RPMI7951 (cell line): ENCODE measurements at regions not wholly inside any gene's neighbourhood (a gene's known extent, or its start where the extent isn't known, plus 50 kb on each side); places are given as distances from the start of the nearest gene placed in this dataset.

Experiments
- DNase-seq: peaks from one replicate; pipeline ENCODE4 v3.0.0-alpha.2; 2012; ENCODE audit warnings: low read depth

DNA sequence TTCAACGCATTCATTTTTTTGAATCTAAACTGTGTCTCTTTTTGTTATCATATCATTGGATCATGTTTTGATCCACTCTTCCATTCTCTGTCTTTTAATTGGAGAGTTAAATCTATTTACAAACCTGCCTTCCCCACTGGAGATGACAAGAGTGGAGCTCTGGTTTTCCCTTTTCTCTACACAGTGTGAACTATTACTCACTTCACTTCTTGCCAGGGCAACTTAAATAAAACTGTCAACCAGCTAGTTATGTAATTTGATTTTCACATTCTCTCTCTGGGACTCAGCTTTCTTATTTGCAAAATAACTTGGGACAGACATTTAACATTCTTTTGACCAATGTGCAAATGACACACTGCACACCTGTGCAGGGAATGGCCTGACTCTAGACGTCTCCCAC is 230.8 kb upstream of the CST7 start:
- DNase-seq = no peak

GRCh38 chr20:24718696-24719095 is 230.4 kb upstream of the CST7 start:
- no peak for DNase-seq

DNA sequence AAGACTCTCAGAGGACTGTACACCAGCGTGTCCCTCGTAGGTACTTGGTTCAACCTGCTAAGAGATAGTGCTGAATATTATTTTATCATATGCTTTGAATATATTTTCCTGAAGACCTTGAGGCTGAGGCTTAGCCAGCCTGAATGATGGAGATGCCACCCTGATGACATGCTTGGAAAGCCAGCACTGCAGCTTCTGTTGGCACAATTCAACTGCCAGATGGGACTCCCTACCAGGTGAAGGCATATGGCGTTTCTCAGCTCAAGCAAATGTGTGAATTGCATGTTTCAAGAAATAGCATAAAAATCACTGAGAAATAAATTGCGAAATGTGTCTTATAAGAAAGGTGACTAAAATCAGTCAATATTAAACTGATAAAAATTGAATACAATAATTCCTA is 228.1 kb upstream of the CST7 start:
- DNase-seq = no peak

DNA sequence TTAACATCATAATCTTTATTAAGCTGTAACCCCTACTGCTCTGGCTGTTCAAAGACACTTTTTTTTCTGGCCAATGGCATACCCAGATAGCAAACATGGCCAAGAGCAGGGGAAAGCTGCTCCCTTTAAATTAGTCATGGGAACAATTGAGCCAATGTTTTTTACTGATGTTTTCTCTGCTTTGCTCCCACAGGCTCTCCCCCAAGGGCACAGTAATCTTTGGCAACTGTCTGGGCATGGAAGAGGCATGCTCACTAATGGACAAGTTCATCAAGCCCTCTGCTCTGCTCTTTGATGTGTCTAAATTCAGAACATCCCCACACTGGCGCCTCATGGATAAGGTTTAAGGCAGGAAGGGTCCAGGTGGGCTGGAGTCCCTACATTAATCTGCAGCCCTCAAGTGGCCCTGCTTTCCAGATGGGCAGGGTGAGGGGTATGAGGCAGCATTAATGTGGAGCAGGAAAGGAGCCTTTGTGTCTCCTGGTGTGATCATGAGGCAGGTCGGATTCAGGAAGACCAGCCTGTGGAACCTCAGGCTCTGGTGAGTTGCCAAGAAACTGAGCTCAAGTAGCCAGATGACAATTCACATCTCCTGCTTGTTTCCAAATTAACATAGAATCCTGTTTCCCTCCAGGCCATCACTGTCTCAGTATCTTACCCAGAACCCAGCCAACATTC is 227.0 kb upstream of the CST7 start:
- DNase-seq = peak; percentile 52

GRCh38 chr20:24722586-24722985 is 226.5 kb upstream of the CST7 start:
- no peak for DNase-seq

DNA sequence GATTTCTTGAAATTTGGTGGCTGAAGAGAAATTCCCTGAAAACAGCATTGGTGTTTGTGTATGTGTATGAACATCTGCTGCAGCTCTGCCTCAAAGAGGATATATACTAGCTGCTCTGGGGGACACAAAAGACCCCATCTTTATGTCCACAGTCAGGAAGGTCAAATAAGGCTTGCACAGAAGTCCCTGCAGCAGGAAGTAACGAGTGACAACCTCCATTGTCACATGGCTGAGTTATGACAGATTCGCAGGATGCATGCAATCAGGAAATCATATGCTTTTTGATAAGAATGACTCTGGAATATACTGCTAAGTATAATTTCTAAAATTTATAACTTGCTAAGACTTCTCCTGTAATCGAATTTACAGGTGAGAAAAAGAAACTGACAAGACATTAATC is 225.9 kb upstream of the CST7 start:
- no peak for DNase-seq

DNA sequence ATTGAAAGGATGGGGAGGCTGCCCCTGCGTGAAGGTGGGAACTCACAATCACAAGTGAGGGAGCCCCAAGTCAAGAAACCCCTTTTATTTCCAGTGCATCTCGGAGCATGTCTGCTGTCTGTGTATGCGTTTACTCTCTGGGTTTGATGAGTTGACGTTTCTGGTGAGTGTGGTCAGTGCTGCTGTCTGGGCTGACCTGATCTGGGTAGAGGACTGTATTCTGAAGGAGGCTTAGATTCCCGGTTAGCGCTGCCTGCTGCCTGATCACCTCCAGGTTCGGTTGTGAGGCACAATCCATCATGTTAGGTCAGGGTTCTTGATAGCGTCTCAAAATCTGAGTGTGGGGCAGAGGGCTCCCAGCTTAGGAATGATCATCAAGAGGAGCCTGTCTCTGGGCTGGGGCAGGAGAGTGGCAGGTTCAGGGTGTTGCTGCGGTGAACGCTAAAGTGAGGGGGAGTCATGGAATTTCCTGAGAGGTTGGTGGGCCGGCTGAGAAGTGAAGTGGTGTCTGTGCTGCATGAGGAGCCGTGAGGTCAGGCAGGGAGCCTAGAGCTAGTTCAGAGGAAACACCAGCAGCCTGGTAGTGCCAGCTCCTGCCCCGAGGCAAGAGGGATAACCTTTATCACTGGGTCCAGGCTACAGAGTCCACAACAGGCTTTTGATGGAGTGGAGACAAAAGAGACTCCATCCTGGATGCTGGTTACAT is 225.3 kb upstream of the CST7 start:
- no peak for DNase-seq

DNA sequence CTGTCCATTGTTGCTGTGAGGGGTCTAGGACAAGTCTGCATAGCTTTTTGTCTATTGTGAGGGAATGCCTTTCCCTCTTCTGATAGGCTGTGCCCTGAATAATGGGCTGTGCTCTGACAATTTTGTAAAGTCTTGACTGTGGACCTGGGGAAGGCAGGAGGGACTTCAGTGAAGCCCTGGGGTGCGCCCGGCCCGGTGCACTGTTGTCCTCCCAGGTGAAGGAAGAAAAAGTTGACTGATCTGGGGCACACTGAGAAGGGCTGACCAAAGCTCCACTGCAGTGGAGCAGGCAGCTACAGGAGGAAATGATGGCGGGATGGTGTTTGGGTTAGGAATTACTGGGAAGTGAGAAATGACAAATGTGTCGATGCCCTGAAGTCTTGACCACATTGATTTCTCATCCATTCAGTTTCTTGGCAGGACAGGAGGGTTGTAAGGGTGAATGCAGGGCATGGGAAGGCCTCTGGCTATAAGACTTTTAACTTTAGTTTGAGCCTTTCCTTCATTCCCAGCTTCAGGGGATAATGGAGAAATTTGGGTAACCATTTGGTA is 224.0 kb upstream of the CST7 start:
- peak; percentile 54 for DNase-seq

- DNase-seq = no peak
These were observed 221.3 kb upstream of the CST7 start for GRCh38 chr20:24727795-24728194.

DNA sequence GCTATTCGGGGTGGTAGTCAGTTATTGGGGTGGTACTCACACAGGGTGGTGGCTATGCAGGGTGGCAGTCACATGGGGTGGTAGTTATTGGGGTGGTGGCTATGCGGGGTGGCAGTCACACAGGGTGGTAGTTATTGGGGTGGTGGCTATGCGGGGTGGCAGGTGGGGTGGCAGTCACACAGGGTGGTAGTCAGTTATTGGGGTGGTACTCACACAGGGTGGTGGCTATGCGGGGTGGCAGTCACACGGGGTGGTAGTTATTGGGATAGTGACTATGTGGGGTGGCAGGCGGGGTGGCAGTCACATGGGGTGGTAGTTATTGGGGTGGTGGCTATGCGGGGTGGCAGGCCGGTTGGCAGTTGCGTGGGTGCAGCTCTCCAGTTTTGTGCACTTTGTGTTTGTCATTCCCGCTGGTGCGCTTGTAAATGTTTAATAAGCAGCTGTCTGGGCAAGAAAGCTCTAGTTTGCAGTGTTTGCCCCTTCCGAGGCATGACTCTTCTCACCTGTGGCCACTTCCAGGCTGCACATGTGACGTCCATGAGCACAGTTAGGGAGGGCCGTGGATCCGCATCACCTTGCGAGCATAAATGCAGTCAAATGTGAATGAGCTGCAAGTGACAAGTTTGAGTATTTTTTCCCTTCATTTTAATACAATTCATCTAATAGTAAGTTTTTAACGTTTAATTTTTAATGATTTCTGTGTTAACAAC is 219.0 kb upstream of the CST7 start:
- no peak for DNase-seq

GRCh38 chr20:24730750-24731149 is 218.3 kb upstream of the CST7 start:
- no peak for DNase-seq

DNA sequence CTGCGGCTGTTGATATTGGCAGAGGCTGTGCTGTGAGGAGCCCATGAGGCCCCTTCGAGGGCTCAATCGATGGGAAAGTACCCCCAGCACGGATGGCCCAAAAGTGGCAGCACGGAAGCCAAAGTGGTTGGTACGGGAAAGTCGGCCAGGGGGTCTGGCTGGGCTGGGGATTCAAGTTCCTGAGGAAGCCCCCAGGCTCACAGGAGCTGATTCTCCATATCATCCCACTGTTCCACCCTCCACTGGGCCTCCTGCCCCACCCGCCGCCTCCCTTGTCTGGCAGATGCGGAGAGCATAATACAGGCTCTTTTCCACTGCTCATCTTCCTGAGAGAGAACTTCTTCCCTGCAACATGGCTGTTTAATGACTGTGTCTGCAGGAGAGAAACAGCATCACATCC is 217.8 kb upstream of the CST7 start:
- no peak for DNase-seq

DNA sequence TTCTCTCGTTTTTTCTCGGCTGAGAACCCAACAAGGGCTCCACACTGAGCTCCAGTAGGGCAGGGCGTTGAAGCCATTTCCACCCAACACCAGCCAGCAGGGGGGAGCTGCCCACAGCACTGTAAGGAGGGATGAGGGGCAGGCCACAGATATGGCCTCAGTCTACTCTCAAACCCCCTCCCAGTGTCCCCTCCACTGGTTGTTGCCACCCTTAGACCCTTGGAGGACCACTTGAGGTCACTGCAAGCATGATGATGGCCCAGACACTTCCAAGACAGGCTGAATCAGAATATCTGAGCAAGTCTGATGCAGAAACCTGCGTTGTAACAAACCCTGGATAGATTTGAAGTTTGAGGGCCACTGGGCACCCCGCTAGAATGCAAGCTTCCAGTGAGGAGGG is 217.0 kb upstream of the CST7 start:
- no peak for DNase-seq

- DNase-seq = no peak
These were observed 216.5 kb upstream of the CST7 start for GRCh38 chr20:24732599-24732998.

GRCh38 chr20:24733416-24733815 is 215.7 kb upstream of the CST7 start:
- no peak for DNase-seq

DNA sequence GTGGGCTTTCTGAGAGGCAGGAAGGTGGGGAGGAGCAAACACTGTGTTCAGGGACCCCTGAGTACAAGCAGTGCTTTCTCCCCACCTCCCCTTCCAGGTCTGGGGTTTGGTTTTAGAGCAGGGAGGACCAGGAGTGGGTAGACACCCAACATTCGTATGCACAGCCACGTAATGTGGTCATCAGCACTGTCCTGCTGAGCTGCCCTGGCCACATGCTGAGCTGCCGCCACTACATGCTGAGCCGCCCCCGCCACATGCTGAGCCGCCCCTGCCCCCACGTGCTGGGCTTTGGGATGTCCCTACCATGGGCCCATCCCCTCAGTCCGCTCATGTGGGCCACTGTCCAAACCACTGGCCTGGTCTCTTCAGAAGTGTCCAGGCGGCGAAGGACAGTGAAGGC is 214.9 kb upstream of the CST7 start:
- DNase-seq = no peak

- DNase-seq = peak; percentile 60
These were observed 213.8 kb upstream of the CST7 start for GRCh38 chr20:24735263-24735662.

DNA sequence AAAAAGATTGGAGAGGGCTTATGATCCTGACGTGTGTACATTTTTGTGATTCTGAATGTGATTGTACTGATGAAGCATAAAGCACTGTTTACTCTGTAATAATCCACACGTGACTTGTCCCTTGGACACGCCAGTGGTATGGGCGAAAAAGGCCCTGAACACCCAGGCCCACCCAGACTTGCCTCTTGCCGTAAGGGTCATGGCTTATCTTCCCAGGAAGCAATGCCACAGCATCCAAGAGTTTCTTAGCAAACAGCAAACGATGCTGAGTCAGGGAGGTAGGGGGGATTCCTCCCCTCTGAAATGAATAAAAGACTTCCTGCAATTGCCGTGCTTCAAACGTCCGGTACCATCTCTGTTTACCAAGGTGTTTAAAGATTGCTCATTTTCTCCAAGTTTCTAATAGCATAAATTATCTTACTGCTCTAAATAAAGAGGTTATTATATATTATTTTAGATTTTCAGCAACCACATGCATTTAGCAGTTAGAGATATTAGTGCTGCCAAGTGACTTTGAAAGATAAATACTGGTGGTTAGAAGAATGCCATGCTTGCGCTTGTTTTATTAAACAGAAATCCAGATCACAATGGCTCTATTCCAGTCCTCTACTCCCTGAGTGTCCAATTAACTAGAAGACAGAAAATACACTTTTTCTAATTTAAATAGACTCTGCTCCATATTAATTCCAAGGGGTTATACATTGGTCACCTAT is 212.8 kb upstream of the CST7 start:
- DNase-seq = no peak

DNA sequence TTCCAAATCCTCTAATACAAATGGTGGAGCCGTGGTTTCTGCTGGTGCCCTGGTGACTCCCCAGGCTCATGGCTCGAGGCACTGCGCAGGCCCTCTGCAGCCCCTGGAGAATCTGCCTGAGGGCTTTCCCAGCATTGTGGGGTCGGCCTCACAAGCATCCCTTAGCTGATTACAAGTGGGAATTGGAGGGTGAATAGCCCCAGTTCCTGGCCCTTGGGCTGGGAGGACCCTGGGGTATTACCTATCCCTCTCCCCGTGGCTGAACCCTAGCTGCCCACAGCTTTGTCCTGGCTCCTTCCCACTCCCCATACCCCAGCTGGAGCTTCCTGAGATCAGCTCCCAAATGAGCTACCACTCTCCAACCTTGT is 212.2 kb upstream of the CST7 start:
- DNase-seq = no peak

DNA sequence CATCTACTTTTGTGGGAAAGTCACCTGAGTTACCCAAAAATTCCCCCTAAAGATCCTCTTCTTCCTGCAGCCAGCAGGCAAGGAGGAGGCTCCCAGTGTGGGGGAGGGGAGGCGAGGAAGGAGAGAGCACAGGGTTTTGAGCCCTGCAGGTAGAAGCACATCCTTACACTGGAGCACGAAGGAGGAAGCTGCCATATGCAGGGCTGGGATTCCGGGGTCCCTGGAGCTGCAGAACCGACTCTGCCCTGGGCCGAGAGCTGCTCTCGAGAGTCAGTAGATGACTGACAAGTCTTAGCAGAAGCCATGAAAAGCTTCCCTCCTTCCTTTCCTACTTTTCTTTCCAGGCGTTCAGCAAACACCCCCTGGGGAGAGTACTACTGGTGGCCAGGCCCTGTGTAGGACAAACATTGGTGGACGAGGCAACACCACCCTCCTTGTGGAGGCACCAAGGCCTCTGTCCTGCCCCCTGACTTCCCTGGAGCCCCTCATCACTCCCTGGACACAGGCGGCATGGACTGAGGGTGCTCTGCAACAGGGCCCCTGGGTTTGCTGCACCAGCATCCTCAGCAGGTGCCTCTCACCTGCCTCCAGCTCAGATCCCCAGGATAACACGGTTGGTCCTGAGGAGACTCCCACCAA is 211.7 kb upstream of the CST7 start:
- no peak for DNase-seq

DNA sequence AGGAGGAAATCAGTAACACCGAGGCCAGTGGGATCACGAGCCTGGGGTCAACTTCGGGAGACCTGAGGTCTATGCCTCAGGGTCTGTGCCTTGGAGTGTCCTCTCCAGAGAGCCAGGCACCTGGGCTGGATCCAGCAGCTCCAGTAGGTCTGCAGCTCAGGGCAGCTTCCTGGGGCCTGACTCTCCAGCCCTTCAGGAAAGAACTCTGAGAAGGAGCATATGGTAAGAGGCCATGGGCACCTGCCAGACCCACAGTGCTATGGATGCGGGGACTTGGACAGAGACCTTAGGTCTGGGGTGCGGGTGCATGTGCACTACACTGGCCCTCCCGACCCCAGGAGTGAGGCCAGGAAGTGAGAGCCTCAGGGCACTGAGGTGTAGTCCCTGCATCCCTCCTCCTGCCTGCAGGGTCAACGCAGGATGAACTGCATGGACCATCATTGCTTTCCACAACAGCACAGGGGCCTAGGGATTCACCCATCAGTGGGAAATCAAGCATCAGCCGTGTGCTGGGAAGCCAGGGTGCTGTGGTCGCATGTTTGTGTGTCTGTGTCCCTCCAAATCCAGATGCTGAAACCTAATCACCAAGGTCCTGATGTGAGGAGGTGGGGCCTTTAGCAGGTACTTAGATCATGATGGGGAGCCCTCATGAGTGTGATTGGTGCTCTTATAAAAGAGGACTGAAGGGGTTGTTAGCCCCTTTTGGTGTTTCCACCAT is 210.9 kb upstream of the CST7 start:
- DNase-seq = no peak
